Naive B cell (primary cell): ENCODE measurements at regions not wholly inside any gene's neighbourhood (a gene's known extent, or its start where the extent isn't known, plus 50 kb on each side); places are given as distances from the start of the nearest gene placed in this dataset.

Source experiments
- ATAC-seq, 2 donors: fragments of 150-1000 bp; cut with Tn5 transposase; 2 replicates each; pipeline ENCODE4 v1.10.0; 2021; ENCODE audit warnings: low read depth in 2 of 2, mild to moderate bottlenecking in 2 of 2, moderate library complexity in 2 of 2
- DNase-seq: peaks from one replicate; pipeline ENCODE4 v3.0.0; 2022
- H3K27ac Mint-ChIP-seq, 6 donors: one replicate each; pipeline ENCODE4 v1.8.0; 2020 to 2022; ENCODE audit warnings: mild to moderate bottlenecking in 6 of 6, mixed read lengths in 6 of 6, moderate library complexity in 5 of 6, inconsistent platforms in 2 of 6
- H3K27me3 Mint-ChIP-seq, 3 donors: one replicate each; pipeline ENCODE4 v1.8.0; 2021 to 2022; ENCODE audit warnings: mixed read lengths in 3 of 3, mild to moderate bottlenecking in 1 of 3
- H3K36me3 Mint-ChIP-seq, 2 donors: one replicate each; pipeline ENCODE4 v1.8.0; 2020 to 2022; ENCODE audit warnings: mixed read lengths in 2 of 2, inconsistent platforms in 1 of 2, mild to moderate bottlenecking in 1 of 2
- H3K4me1 Mint-ChIP-seq, 3 donors: one replicate each; pipeline ENCODE4 v1.8.0; 2020 to 2022; ENCODE audit warnings: mixed read lengths in 3 of 3, inconsistent platforms in 1 of 3, mild to moderate bottlenecking in 1 of 3, moderate library complexity in 1 of 3
- H3K4me3 Mint-ChIP-seq, 8 donors: one replicate each; pipeline ENCODE4 v1.8.0; 2020 to 2022; ENCODE audit warnings: mild to moderate bottlenecking in 8 of 8, mixed read lengths in 8 of 8, moderate library complexity in 8 of 8, inconsistent platforms in 2 of 8
- H3K9me3 Mint-ChIP-seq, 7 donors: one replicate each; pipeline ENCODE4 v1.8.0; 2020 to 2022; ENCODE audit warnings: mixed read lengths in 7 of 7, mild to moderate bottlenecking in 5 of 7, inconsistent platforms in 2 of 7, moderate library complexity in 1 of 7

GRCh38 chr1:4959216-4959615 is 304.8 kb downstream of the AJAP1 start:
- Mint-ChIP-seq H3K9me3 (peaks cover under 1 to 14% (median 6%) of the 10 kb centered on the region in 7 donors), H3K4me1 (no peaks in the 10 kb centered on the region), H3K27me3 (peaks cover 0 to 17% (median 7%) of the 10 kb centered on the region in 3 donors), H3K4me3 (no peak overlapping the region), H3K36me3 (no peaks in the 10 kb centered on the region), H3K27ac (no peak overlapping the region)
- DNase-seq (no peak), ATAC-seq (no peak)

GRCh38 chr1:4957027-4957426 is 302.6 kb downstream of the AJAP1 start:
- H3K4me1 Mint-ChIP-seq: no peaks in the 10 kb centered on the region
- no peak overlapping the region for H3K27ac Mint-ChIP-seq
- peaks cover 0 to 17% (median 7%) of the 10 kb centered on the region in 3 donors for H3K27me3 Mint-ChIP-seq
- ATAC-seq (no peak), DNase-seq (no peak)
- H3K4me3 Mint-ChIP-seq: no peak overlapping the region
- peaks cover 0 to 15% of the 10 kb centered on the region in 2 donors for H3K36me3 Mint-ChIP-seq
- H3K9me3 Mint-ChIP-seq: peaks cover 15 to 34% (median 20%) of the 10 kb centered on the region in 7 donors

GRCh38 chr1:4954392-4954791 is 300.0 kb downstream of the AJAP1 start:
- Mint-ChIP-seq H3K27ac (no peak overlapping the region), H3K36me3 (peaks cover 0 to 15% of the 10 kb centered on the region in 2 donors), H3K4me1 (no peaks in the 10 kb centered on the region), H3K9me3 (peaks cover 15 to 34% (median 22%) of the 10 kb centered on the region in 7 donors), H3K27me3 (peaks cover 0 to 11% (median 3%) of the 10 kb centered on the region in 3 donors), H3K4me3 (no peak overlapping the region)
- DNase-seq (no peak), ATAC-seq (no peak)

- H3K4me3 Mint-ChIP-seq: no peak overlapping the region
- peaks cover 0 to 15% of the 10 kb centered on the region in 2 donors for H3K36me3 Mint-ChIP-seq
- DNase-seq (no peak), ATAC-seq (no peak)
- no peaks in the 10 kb centered on the region for H3K4me1 Mint-ChIP-seq
- peaks cover 0 to 12% (median 0%) of the 10 kb centered on the region in 3 donors for H3K27me3 Mint-ChIP-seq
- H3K27ac Mint-ChIP-seq: no peak overlapping the region
- H3K9me3 Mint-ChIP-seq: peaks cover 13 to 34% (median 22%) of the 10 kb centered on the region in 7 donors
Measured at GRCh38 chr1:4951601-4952000, 297.2 kb downstream of the AJAP1 start.

GRCh38 chr1:4946343-4946742 is 291.9 kb downstream of the AJAP1 start:
- Mint-ChIP-seq H3K4me1 (no peaks in the 10 kb centered on the region), H3K4me3 (no peak overlapping the region), H3K9me3 (peaks cover 0 to 4% (median 0%) of the 10 kb centered on the region in 7 donors), H3K27ac (no peak overlapping the region), H3K36me3 (no peaks in the 10 kb centered on the region), H3K27me3 (peaks cover 7 to 12% (median 10%) of the 10 kb centered on the region in 3 donors)
- ATAC-seq: no peak
- DNase-seq: no peak

GRCh38 chr1:4944911-4945310 is 290.5 kb downstream of the AJAP1 start:
- Mint-ChIP-seq H3K27ac (no peak overlapping the region), H3K4me1 (no peaks in the 10 kb centered on the region), H3K9me3 (peaks cover 0 to 3% (median 0%) of the 10 kb centered on the region in 7 donors), H3K36me3 (no peaks in the 10 kb centered on the region), H3K4me3 (no peak overlapping the region), H3K27me3 (peaks cover 7 to 10% (median 10%) of the 10 kb centered on the region in 3 donors)
- ATAC-seq: no peak
- DNase-seq: no peak

- DNase-seq (no peak), ATAC-seq (no peak)
- peaks cover 6 to 10% (median 7%) of the 10 kb centered on the region in 3 donors for H3K27me3 Mint-ChIP-seq
- H3K4me3 Mint-ChIP-seq: no peak overlapping the region
- H3K27ac Mint-ChIP-seq: no peak overlapping the region
- H3K36me3 Mint-ChIP-seq: no peaks in the 10 kb centered on the region
- H3K4me1 Mint-ChIP-seq: no peaks in the 10 kb centered on the region
- peaks cover under 1 to 12% (median 6%) of the 10 kb centered on the region in 7 donors for H3K9me3 Mint-ChIP-seq
Measured at GRCh38 chr1:4944072-4944471, 289.7 kb downstream of the AJAP1 start.

- Mint-ChIP-seq H3K36me3 (no peaks in the 10 kb centered on the region), H3K4me3 (no peak overlapping the region), H3K27ac (no peak overlapping the region), H3K4me1 (no peaks in the 10 kb centered on the region), H3K27me3 (peaks cover 0 to 10% (median 0%) of the 10 kb centered on the region in 3 donors), H3K9me3 (peaks cover 2 to 13% (median 9%) of the 10 kb centered on the region in 7 donors)
- no peak for ATAC-seq
- DNase-seq: no peak
Measured at GRCh38 chr1:4939266-4939665, 284.9 kb downstream of the AJAP1 start.

- Mint-ChIP-seq H3K4me1 (no peaks in the 10 kb centered on the region), H3K27ac (no peak overlapping the region), H3K9me3 (peaks cover 2 to 13% (median 9%) of the 10 kb centered on the region in 7 donors), H3K27me3 (peaks cover 0 to 10% (median 0%) of the 10 kb centered on the region in 3 donors), H3K36me3 (no peaks in the 10 kb centered on the region), H3K4me3 (no peak overlapping the region)
- no peak for DNase-seq
- no peak for ATAC-seq
Measured at GRCh38 chr1:4937876-4938534, 283.6 kb downstream of the AJAP1 start.

GRCh38 chr1:4935807-4936206 is 281.4 kb downstream of the AJAP1 start:
- H3K9me3 Mint-ChIP-seq: peaks cover 2 to 13% (median 9%) of the 10 kb centered on the region in 7 donors

GRCh38 chr1:4933232-4933631 is 278.8 kb downstream of the AJAP1 start:
- Mint-ChIP-seq H3K9me3 (peaks cover 0 to 3% (median 0%) of the 10 kb centered on the region in 7 donors), H3K4me1 (no peaks in the 10 kb centered on the region), H3K27me3 (no peaks in the 10 kb centered on the region), H3K36me3 (no peaks in the 10 kb centered on the region), H3K4me3 (no peak overlapping the region), H3K27ac (no peak overlapping the region)
- ATAC-seq (no peak), DNase-seq (no peak)

More at GRCh38 chr1:4935807-4936206, 281.4 kb downstream of the AJAP1 start:
- no peaks in the 10 kb centered on the region for H3K27me3 Mint-ChIP-seq
- DNase-seq: no peak
- no peaks in the 10 kb centered on the region for H3K4me1 Mint-ChIP-seq
- H3K4me3 Mint-ChIP-seq: no peak overlapping the region
- H3K36me3 Mint-ChIP-seq: no peaks in the 10 kb centered on the region
- no peak overlapping the region for H3K27ac Mint-ChIP-seq
- no peak for ATAC-seq

GRCh38 chr1:4932311-4933030 is 278.1 kb downstream of the AJAP1 start:
- ATAC-seq (no peak), DNase-seq (no peak)
- Mint-ChIP-seq H3K27me3 (no peaks in the 10 kb centered on the region), H3K27ac (no peak overlapping the region), H3K36me3 (no peaks in the 10 kb centered on the region), H3K9me3 (peaks cover 0 to 2% (median 0%) of the 10 kb centered on the region in 7 donors), H3K4me1 (no peaks in the 10 kb centered on the region), H3K4me3 (no peak overlapping the region)

GRCh38 chr1:4931486-4931885 is 277.1 kb downstream of the AJAP1 start:
- no peak for DNase-seq
- Mint-ChIP-seq H3K36me3 (no peaks in the 10 kb centered on the region), H3K9me3 (no peaks in the 10 kb centered on the region), H3K4me1 (no peaks in the 10 kb centered on the region), H3K4me3 (no peak overlapping the region), H3K27ac (no peak overlapping the region), H3K27me3 (no peaks in the 10 kb centered on the region)
- no peak for ATAC-seq

GRCh38 chr1:4928186-4928585 is 273.8 kb downstream of the AJAP1 start:
- H3K4me1 Mint-ChIP-seq: no peaks in the 10 kb centered on the region
- peaks cover 0 to 3% (median 0%) of the 10 kb centered on the region in 7 donors for H3K9me3 Mint-ChIP-seq
- H3K36me3 Mint-ChIP-seq: no peaks in the 10 kb centered on the region
- peaks cover 0 to 7% (median 0%) of the 10 kb centered on the region in 3 donors for H3K27me3 Mint-ChIP-seq
- no peak for ATAC-seq
- no peak overlapping the region for H3K4me3 Mint-ChIP-seq
- DNase-seq: no peak
- no peak overlapping the region for H3K27ac Mint-ChIP-seq
